H9 (cell line): ENCODE measurements at regions not wholly inside any gene's neighbourhood (a gene's known extent, or its start where the extent isn't known, plus 50 kb on each side); places are given as distances from the start of the nearest gene placed in this dataset.
"Not testable (repeated sequence)": the region's sequence is repeated elsewhere in the genome, so short reads cannot be mapped to it uniquely, and the experiment has no call there.

Experiments
- DNase-seq: peaks from one replicate; pipeline ENCODE4 v3.0.0-alpha.2; 2017
- H2AFZ ChIP-seq: one replicate; pipeline ENCODE4 v1.6.1; 2013; ENCODE audit warnings: mild to moderate bottlenecking, low read length, control low read depth, moderate library complexity
- H2AK5ac ChIP-seq: 2 replicates; pipeline ENCODE4 v1.6.1; 2013; ENCODE audit warnings: low read length, control low read depth, mixed read lengths; ENCODE audit not compliant: insufficient read length
- H2BK120ac ChIP-seq: one replicate; pipeline ENCODE4 v1.6.1; 2013; ENCODE audit warnings: low read depth, mild to moderate bottlenecking, low read length, control low read depth, inconsistent platforms; ENCODE audit not compliant: poor library complexity, severe bottlenecking
- H2BK12ac ChIP-seq: 2 replicates; pipeline ENCODE4 v1.6.1; 2013; ENCODE audit warnings: low read length, control low read depth, mixed read lengths, low read depth; ENCODE audit not compliant: insufficient read length
- H2BK15ac ChIP-seq: 2 replicates; pipeline ENCODE4 v1.6.1; 2013; ENCODE audit warnings: low read depth, low read length, control low read depth
- H2BK20ac ChIP-seq: one replicate; pipeline ENCODE4 v1.6.1; 2013; ENCODE audit warnings: low read depth, mild to moderate bottlenecking, low read length, control low read depth, inconsistent platforms; ENCODE audit not compliant: poor library complexity, severe bottlenecking
- H2BK5ac ChIP-seq: 2 replicates; pipeline ENCODE4 v1.6.1; 2013; ENCODE audit warnings: low read length, control low read depth, mixed read lengths; ENCODE audit not compliant: insufficient read length
- H3K14ac ChIP-seq: 2 replicates; pipeline ENCODE4 v1.6.1; 2013; ENCODE audit warnings: low read length, control low read depth; ENCODE audit not compliant: insufficient read depth
- H3K18ac ChIP-seq: 2 replicates; pipeline ENCODE4 v1.6.1; 2013; ENCODE audit warnings: low read depth, mild to moderate bottlenecking, mixed read lengths, low read length, control low read depth; ENCODE audit not compliant: insufficient read length
- H3K23ac ChIP-seq: 2 replicates; pipeline ENCODE4 v1.6.1; 2013; ENCODE audit warnings: low read length, control low read depth, mixed read lengths, low read depth; ENCODE audit not compliant: insufficient read length
- H3K23me2 ChIP-seq: 2 replicates; pipeline ENCODE4 v1.6.1; 2013; ENCODE audit warnings: low read depth, mild to moderate bottlenecking, mixed read lengths, low read length, control low read depth; ENCODE audit not compliant: insufficient read length, poor library complexity, severe bottlenecking
- H3K27ac ChIP-seq: 2 replicates; pipeline ENCODE4 v1.5.1; 2013; ENCODE audit warnings: low read length, control low read depth, mixed read lengths, low read depth; ENCODE audit not compliant: insufficient read length
- H3K27me3 ChIP-seq: 2 replicates; pipeline ENCODE4 v1.6.1; 2013; ENCODE audit warnings: low read length, control low read depth, inconsistent platforms; ENCODE audit not compliant: insufficient read depth
- H3K4ac ChIP-seq: 2 replicates; pipeline ENCODE4 v1.6.1; 2013; ENCODE audit warnings: low read depth, mild to moderate bottlenecking, control low read depth, inconsistent platforms, low read length, moderate library complexity
- H3K4me1 ChIP-seq: 2 replicates; pipeline ENCODE4 v1.6.1; 2013; ENCODE audit warnings: low read length, control low read depth, inconsistent platforms; ENCODE audit not compliant: insufficient read depth
- H3K4me2 ChIP-seq: 2 replicates; pipeline ENCODE4 v1.6.1; 2013; ENCODE audit warnings: low read length, control low read depth, mixed read lengths; ENCODE audit not compliant: insufficient read length, insufficient read depth
- H3K56ac ChIP-seq: 2 replicates; pipeline ENCODE4 v1.6.1; 2013; ENCODE audit warnings: low read depth, mild to moderate bottlenecking, mixed read lengths, low read length, control low read depth; ENCODE audit not compliant: insufficient read length
- H3K79me1 ChIP-seq: 2 replicates; pipeline ENCODE4 v1.6.1; 2013; ENCODE audit warnings: low read depth, mild to moderate bottlenecking, moderate library complexity, low read length, control low read depth, inconsistent platforms; ENCODE audit not compliant: insufficient read depth, poor library complexity, severe bottlenecking
- H3K79me2 ChIP-seq: 2 replicates; pipeline ENCODE4 v1.6.1; 2013; ENCODE audit warnings: low read length, control low read depth, inconsistent platforms; ENCODE audit not compliant: insufficient read depth
- H3K9ac ChIP-seq: 2 replicates; pipeline ENCODE4 v1.6.1; 2013; ENCODE audit warnings: low read length, control low read depth, mixed read lengths; ENCODE audit not compliant: insufficient read length; ENCODE audit errors: extremely low read depth
- H3K9me3 ChIP-seq: one replicate; pipeline ENCODE4 v1.6.1; 2013; ENCODE audit warnings: low read depth, low read length, inconsistent platforms; ENCODE audit not compliant: control insufficient read depth
- H3T11ph ChIP-seq: one replicate; pipeline ENCODE4 v1.6.1; 2013; ENCODE audit warnings: mild to moderate bottlenecking, low read length, control low read depth, inconsistent platforms
- H4K20me1 ChIP-seq: one replicate; pipeline ENCODE4 v1.6.1; 2013; ENCODE audit not compliant: control insufficient read depth, insufficient read length, insufficient read depth
- H4K5ac ChIP-seq: 2 replicates; pipeline ENCODE4 v1.6.1; 2013; ENCODE audit warnings: low read depth, mild to moderate bottlenecking, mixed read lengths, low read length, control low read depth; ENCODE audit not compliant: insufficient read length
- H4K8ac ChIP-seq: replicated peaks from 2 replicates; pipeline ENCODE4 v1.6.1; 2013; ENCODE audit warnings: low read length, control low read depth, mixed read lengths, low read depth; ENCODE audit not compliant: insufficient read length
- H4K91ac ChIP-seq: 2 replicates; pipeline ENCODE4 v1.6.1; 2013; ENCODE audit warnings: low read depth, mild to moderate bottlenecking, moderate library complexity, mixed read lengths, low read length, control low read depth; ENCODE audit not compliant: insufficient read length
- H3K27ac Mint-ChIP-seq, 3 experiments: 2 replicates in 2 of 3; 3 replicates in 1 of 3; pipeline ENCODE4 v1.8.0; 2020 to 2021; ENCODE audit warnings: mixed read lengths in 3 of 3, mild to moderate bottlenecking in 1 of 3, moderate library complexity in 1 of 3
- H3K27me3 Mint-ChIP-seq: 2 replicates; pipeline ENCODE4 v1.8.0; 2021; ENCODE audit warnings: low read depth, mild to moderate bottlenecking, moderate library complexity, mixed read lengths
- H3K36me3 Mint-ChIP-seq, 3 experiments: 2 replicates in 2 of 3; 3 replicates in 1 of 3; pipeline ENCODE4 v1.8.0; 2020 to 2021; ENCODE audit warnings: low read depth in 3 of 3, mixed read lengths in 3 of 3; ENCODE audit not compliant: insufficient read depth in 1 of 3
- H3K4me1 Mint-ChIP-seq, 2 experiments: 2 replicates each; pipeline ENCODE4 v1.8.0; 2020; ENCODE audit warnings: mixed read lengths in 2 of 2
- H3K4me3 Mint-ChIP-seq, 2 experiments: 2 replicates in 1 of 2; 3 replicates in 1 of 2; pipeline ENCODE4 v1.8.0; 2020 to 2021; ENCODE audit warnings: mild to moderate bottlenecking in 2 of 2, mixed read lengths in 2 of 2, moderate library complexity in 1 of 2
- H3K9me3 Mint-ChIP-seq, 2 experiments: 2 replicates in 1 of 2; 3 replicates in 1 of 2; pipeline ENCODE4 v1.8.0; 2020; ENCODE audit warnings: mild to moderate bottlenecking in 2 of 2, mixed read lengths in 2 of 2, moderate library complexity in 1 of 2
- WGBS: extraction: QIAGEN DNeasy Blood & Tissue Kit; methylation state at CpG from one replicate; pipeline ENCODE4 v1.1.7; 2013; ENCODE audit warnings: missing lambda C conversion rate, low lambda C conversion rate, mixed read lengths; ENCODE audit not compliant: insufficient read length; ENCODE audit errors: extremely low coverage; 5-methylcytosine and 5-hydroxymethylcytosine counted together

GRCh38 chr9:39611449-39612231 is 256.2 kb downstream of the SPATA31A1 start:
- not testable (repeated sequence) for H3K4me1 ChIP-seq, H3K23ac ChIP-seq, H3K56ac ChIP-seq, H3K18ac ChIP-seq, H2BK12ac ChIP-seq, H3K4me1 Mint-ChIP-seq, H3K27ac Mint-ChIP-seq, H4K20me1 ChIP-seq, H3K9me3 Mint-ChIP-seq, H3K27me3 Mint-ChIP-seq, H4K5ac ChIP-seq, H3T11ph ChIP-seq, H2BK120ac ChIP-seq, H3K36me3 Mint-ChIP-seq, H4K91ac ChIP-seq, H2BK5ac ChIP-seq, H3K23me2 ChIP-seq, H3K79me2 ChIP-seq, H3K4me2 ChIP-seq, H3K79me1 ChIP-seq, H3K4ac ChIP-seq, H2AFZ ChIP-seq, H3K14ac ChIP-seq, H2BK15ac ChIP-seq, H3K4me3 Mint-ChIP-seq, H3K27ac ChIP-seq, H3K9ac ChIP-seq, H2BK20ac ChIP-seq, H3K27me3 ChIP-seq, DNase-seq, H2AK5ac ChIP-seq, H3K9me3 ChIP-seq, H4K8ac ChIP-seq
- WGBS = no CpG with 5 or more reads among the region's 4 CpGs

GRCh38 chr9:39616480-39616879 is 261.0 kb downstream of the SPATA31A1 start:
- H4K5ac ChIP-seq, DNase-seq, H3K23me2 ChIP-seq, H4K8ac ChIP-seq, H3K9ac ChIP-seq, H3K4me2 ChIP-seq, H3K27ac ChIP-seq, H3K4me3 Mint-ChIP-seq, H2BK15ac ChIP-seq, H4K91ac ChIP-seq, H3K4me1 Mint-ChIP-seq, H2BK5ac ChIP-seq, H3K27me3 ChIP-seq, H3K4ac ChIP-seq, H3K36me3 Mint-ChIP-seq, H3K79me2 ChIP-seq, H2AFZ ChIP-seq, H3K9me3 ChIP-seq, H3K56ac ChIP-seq, H2BK20ac ChIP-seq, H3K79me1 ChIP-seq, H3K18ac ChIP-seq, H3K14ac ChIP-seq, H3K4me1 ChIP-seq, H3K27ac Mint-ChIP-seq, H3K27me3 Mint-ChIP-seq, H3T11ph ChIP-seq, H2AK5ac ChIP-seq, H2BK120ac ChIP-seq, H2BK12ac ChIP-seq, H4K20me1 ChIP-seq, H3K23ac ChIP-seq, H3K9me3 Mint-ChIP-seq: not testable (repeated sequence)
- no CpG with 5 or more reads among the region's 4 CpGs for WGBS
